ENCODE measurements at regions not wholly inside any gene's neighbourhood (a gene's known extent, or its start where the extent isn't known, plus 50 kb on each side); places are given as distances from the start of the nearest gene placed in this dataset.

- peak; percentile 40 for DNase-seq (ENCODE audit: low spot score)
These were observed 251.3 kb downstream of the GAS1 start for GRCh38 chr9:86695910-86696424.

- DNase-seq (ENCODE audit: low spot score), result no peak
These were observed 257.3 kb downstream of the GAS1 start for GRCh38 chr9:86690034-86690433.

- peak; percentile 11 for DNase-seq (ENCODE audit: low spot score)
These were observed 259.5 kb downstream of the GAS1 start for GRCh38 chr9:86687788-86688187.

GRCh38 chr9:86685556-86685955 is 261.8 kb downstream of the GAS1 start:
- DNase-seq (ENCODE audit: low spot score), result no peak

- no peak for DNase-seq (ENCODE audit: low spot score)
These were observed 263.2 kb downstream of the GAS1 start for GRCh38 chr9:86684148-86684547.

- DNase-seq (ENCODE audit: low spot score), result no peak
These were observed 265.1 kb downstream of the GAS1 start for GRCh38 chr9:86682240-86682639.

- DNase-seq (ENCODE audit: low spot score), result no peak
These were observed 267.4 kb downstream of the GAS1 start for GRCh38 chr9:86679909-86680308.

- no peak for DNase-seq (ENCODE audit: low spot score)
These were observed 270.9 kb downstream of the GAS1 start for GRCh38 chr9:86676396-86676795.

- DNase-seq (ENCODE audit: low spot score), result no peak
These were observed 271.5 kb downstream of the GAS1 start for GRCh38 chr9:86675805-86676204.

GRCh38 chr9:86674487-86674886 is 272.8 kb downstream of the GAS1 start:
- DNase-seq (ENCODE audit: low spot score), result peak; percentile 62

- no peak for DNase-seq (ENCODE audit: low spot score)
These were observed 274.3 kb downstream of the GAS1 start for GRCh38 chr9:86672966-86673365.

- no peak for DNase-seq (ENCODE audit: low spot score)
These were observed 275.0 kb downstream of the GAS1 start for GRCh38 chr9:86672301-86672700.

- DNase-seq (ENCODE audit: low spot score), result no peak
These were observed 276.3 kb downstream of the GAS1 start for GRCh38 chr9:86671018-86671417.

GRCh38 chr9:86670536-86670935 is 276.8 kb downstream of the GAS1 start:
- DNase-seq (ENCODE audit: low spot score), result no peak

- DNase-seq (ENCODE audit: low spot score), result no peak
These were observed 277.2 kb downstream of the GAS1 start for GRCh38 chr9:86670076-86670475.

- DNase-seq (ENCODE audit: low spot score), result no peak
These were observed 277.9 kb downstream of the GAS1 start for GRCh38 chr9:86669422-86669821.

GRCh38 chr9:86668488-86668887 is 278.8 kb downstream of the GAS1 start:
- no peak for DNase-seq (ENCODE audit: low spot score)

- DNase-seq (ENCODE audit: low spot score), result no peak
These were observed 280.0 kb downstream of the GAS1 start for GRCh38 chr9:86667307-86667706.

- no peak for DNase-seq (ENCODE audit: low spot score)
These were observed 281.9 kb downstream of the GAS1 start for GRCh38 chr9:86665416-86665815.

- DNase-seq (ENCODE audit: low spot score), result no peak
These were observed 282.7 kb downstream of the GAS1 start for GRCh38 chr9:86664603-86665002.

GRCh38 chr9:86663905-86664304 is 283.4 kb downstream of the GAS1 start:
- no peak for DNase-seq (ENCODE audit: low spot score)

- DNase-seq (ENCODE audit: low spot score), result no peak
These were observed 284.3 kb downstream of the GAS1 start for GRCh38 chr9:86662890-86663468.

- peak; percentile 69 for DNase-seq (ENCODE audit: low spot score)
These were observed 287.0 kb downstream of the GAS1 start for GRCh38 chr9:86660146-86660943.
